HG02798 (cell line): ENCODE measurements at regions not wholly inside any gene's neighbourhood (a gene's known extent, or its start where the extent isn't known, plus 50 kb on each side); places are given as distances from the start of the nearest gene placed in this dataset.
"Not testable (repeated sequence)": the region's sequence is repeated elsewhere in the genome, so short reads cannot be mapped to it uniquely, and the experiment has no call there.

Experiments used
- ATAC-seq: cut with Tn5 transposase; IDR thresholded peaks from one replicate; pipeline ENCODE4 v1.9.1; 2021; ENCODE audit warnings: mild to moderate bottlenecking; ENCODE audit not compliant: unreplicated experiment, poor library complexity

DNA sequence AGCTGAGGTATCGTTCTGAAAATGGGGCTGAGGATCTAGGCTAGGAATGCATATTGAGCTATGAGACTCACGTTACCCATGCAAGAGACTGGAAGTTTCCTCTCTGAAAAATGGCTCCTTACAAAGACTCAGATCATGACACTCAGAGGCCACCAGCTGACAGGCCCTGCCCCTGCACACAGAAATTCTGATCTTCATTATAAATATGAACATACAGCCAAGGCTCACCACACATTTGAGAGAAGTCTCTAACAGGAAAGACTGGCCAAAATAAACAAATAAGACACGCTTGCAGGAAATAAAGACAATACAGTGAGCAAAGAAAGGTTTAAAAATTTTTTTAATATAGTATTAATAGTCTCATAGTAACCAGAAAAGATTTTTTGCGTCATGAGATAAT lies 365.9 kb downstream of the NFIB start:
- ATAC-seq = no peak

DNA sequence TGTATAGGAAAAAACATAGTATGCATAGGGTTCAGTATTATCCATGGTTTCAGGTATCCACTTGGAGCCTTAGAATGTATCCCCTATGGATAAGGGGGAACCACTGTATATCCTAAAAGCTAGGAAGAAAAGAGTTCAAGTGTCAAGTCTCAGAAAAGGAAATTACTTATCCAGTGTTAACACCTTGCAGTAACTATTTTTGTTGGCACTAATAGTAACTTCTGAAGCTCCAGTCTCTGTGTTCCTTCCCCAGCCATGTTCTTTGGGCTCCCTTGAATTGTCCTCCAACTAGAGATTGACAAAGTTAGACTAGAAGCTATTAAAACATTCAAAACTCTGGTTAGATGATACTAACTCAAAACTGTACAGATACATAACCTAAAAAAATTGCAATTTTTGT lies 370.8 kb downstream of the NFIB start:
- ATAC-seq = no peak

DNA sequence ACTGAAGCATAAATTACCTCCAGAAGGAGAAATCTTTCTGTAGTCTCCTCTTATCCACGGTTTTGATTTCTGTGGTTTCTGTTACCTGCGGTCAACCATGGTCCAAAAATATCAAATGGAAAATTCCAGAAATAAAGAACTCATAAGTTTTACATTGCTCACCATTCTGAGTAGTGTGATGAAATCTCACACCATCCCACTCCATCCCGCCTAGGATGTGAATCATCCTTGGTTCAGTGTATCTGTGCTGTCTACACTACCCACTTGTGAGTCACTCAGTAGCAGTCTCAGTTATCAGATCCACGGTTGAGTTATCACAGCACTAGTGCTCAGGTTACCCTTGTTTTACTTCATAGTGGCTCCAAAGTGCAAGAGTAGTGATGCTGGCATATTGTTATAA lies 371.2 kb downstream of the NFIB start:
- no peak for ATAC-seq

DNA sequence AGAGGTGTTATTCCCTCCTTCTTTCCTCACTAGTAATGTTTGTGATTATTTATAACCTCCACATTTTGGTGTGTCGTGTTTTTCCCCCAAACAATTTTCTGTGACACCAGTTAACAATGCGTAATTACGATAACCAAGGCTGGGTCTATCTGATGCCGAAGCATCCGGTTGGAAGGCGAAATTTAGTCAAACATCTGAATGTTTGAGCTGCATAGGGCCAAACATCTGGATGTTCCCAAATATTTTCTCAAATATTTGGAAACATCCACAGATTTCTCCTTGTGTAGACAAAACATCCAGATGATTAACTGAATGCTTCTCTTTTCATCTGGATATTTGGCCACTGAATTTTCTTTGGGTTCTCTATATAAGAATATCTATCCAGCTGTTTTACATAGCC lies 371.7 kb downstream of the NFIB start:
- ATAC-seq = no peak

DNA sequence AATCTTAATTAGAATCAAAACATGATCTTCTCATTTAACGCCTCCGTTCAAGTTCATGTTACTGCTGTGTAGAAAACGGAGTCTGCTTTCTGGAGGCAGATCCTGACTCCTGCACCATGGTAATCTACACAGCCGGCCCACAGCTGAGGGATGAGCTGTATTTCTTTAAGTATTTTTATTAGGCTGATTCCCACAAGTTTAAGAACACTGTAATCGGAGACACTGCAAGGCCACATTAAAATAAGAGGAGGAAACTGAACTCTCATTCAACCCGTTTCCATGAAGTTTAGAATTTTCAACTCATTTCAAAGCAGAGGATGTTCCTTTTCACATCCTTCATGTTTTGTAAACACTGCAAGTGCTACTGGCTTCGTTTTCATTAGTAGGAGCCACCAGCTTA lies 372.2 kb downstream of the NFIB start:
- no peak for ATAC-seq

DNA sequence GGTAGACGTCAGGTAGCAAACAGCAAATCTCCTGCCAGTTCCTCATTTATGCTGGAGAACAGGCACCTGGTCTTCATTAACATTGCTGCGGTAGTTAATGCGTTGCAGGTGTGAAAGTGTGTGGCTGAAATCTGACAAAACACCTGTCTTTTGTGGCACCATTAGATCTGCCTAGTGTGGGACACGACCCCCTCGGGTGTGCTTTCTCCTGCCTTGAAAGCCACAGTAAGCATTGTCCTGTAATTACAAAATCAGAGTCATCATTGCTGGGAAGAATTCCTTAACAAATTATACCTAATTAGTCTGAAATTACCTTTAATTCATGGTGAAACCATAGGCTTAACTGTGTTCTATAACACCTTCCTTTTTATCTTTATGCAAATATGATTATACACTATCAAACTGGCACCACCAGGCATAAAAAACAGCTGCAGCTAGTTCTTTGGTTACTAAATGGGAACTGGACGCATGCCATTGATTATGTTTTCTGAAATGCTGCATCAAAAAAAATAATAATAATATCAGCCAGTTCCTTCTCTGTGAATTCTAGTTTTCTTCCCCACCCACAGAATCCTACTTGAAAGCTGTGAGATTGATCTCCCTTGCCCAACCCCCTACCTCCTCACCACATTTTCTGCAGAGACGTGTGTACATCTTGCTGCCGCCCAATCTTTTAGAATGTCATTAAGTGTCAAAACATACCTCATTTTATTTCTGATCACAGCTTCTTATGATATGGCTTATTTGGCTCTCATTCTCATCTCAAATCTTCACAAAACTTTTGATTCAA lies 374.0 kb downstream of the NFIB start:
- no peak for ATAC-seq

DNA sequence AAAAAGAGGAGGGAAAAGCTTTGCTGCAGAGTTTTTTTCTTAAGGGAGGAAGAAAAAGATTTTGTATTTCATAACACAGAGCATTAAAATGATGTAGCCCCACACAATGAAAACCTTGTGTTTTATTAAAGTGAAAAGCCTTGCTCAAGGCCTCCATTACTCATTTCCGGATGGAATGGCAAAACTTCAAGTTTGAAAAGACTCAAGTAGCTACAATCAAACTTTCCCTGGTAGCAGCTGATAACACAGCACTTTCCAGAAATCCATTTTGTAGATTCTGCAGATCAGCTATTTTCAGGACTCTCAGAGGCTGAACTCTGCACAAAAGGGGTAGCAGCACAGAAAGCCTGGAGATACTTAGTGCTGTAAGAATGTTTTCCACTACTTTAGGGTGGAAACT lies 374.8 kb downstream of the NFIB start:
- ATAC-seq = no peak

DNA sequence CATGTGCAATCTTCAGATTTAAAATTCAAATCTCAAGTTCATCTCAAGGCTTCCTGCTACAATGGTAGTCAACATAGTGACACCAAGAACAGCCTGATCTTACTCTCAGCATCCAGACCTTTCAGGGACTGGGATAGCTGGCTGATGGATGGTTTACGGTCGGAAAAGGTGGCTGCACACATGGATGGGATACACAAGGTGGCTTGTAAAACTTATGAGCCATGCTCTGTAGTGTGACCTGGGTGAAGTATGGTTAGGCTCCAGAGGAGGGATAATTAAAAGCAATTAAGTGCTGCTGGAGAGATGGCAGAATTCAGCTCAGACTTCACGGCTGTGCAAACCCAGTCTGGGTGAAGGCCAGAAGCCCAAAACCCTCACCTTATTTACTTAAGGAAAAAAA lies 379.5 kb downstream of the NFIB start:
- ATAC-seq = no peak

DNA sequence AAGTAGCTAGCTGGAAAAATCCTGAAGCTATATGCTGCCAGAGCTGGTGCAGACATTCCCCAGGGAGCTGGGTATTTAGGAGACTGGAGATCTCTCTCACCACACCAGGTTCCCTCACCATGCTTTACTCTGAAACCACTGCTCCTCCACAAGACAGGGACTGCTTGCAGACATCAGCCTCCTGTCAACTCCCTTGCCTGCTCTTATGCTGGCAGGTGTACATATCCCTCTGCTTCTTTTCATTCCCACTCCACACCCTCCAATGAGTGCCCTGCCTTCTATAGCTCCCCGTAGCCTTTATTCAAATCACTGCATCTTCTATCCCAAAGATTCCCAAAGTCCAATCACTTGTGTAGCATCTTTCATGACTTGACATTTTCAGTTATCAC lies 380.7 kb downstream of the NFIB start:
- no peak for ATAC-seq

DNA sequence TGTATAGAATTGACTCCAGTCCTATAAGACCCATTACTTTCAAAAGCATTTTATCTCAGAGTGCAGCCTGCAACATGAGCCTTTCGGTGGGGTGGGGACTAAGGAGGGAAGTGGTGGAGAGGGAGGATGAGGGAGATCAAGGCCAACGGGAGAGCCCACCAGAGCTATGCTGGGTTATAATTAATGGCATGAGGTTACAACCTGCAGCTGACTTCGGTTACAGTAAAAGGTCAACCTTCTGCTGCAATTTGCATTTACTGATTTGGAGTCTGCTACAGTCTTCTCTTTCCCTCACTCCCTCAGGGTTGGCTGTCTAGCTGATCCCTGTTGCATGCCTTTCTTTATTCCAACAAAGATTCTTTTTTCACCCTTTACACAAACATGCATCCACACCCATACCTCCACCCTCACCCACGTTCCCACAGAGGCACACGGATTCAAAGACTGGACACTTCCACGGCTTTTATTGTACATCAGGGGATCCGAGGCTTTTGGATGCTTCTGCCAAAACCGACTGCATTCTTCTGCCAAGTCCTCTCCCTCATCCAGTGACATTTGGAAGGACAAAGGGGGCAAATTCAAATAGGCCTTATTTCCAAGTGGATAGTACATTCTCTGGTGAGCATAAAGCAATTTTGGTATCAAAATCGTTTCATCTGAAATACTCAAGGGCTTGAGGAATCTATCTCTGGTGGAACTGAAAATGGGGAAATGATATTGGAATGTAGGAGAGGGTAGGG lies 381.2 kb downstream of the NFIB start:
- no peak for ATAC-seq

DNA sequence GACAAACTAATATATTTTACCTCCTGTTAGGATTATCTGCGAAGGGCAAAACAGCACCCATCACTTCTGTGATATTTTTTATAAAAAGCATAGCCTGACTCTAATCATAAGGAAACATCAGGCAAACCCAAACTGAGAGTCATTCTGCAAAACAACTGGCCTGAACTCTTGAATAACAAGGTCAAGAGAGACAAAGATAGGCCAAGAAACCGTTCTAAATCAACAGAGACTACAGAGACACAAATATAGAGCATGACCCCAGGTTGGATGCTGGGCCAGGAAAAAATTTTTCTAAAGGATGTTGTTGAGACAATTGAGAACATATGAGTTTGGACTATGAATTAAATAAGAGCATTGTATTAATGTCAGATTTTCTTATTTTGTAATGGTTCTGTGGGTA lies 384.9 kb downstream of the NFIB start:
- ATAC-seq = no peak

DNA sequence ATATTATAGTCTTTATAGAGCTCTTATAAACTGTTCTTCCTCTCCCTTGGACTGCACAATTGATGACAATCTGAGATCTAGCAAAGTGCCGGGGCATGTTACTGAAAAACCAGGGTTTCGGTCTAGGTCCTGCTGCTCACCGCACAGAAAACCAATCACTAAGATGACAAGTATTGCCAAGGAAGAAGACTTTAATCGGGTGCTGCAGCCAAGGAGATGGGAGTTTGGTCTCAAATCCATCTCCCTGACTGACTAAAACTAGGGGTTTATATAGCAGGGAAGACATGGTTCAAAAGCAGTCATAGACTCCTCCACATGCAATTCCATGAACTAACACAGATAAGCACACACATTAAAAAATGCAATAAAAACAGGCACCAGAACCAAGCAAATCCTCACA lies 390.6 kb downstream of the NFIB start:
- ATAC-seq = no peak

DNA sequence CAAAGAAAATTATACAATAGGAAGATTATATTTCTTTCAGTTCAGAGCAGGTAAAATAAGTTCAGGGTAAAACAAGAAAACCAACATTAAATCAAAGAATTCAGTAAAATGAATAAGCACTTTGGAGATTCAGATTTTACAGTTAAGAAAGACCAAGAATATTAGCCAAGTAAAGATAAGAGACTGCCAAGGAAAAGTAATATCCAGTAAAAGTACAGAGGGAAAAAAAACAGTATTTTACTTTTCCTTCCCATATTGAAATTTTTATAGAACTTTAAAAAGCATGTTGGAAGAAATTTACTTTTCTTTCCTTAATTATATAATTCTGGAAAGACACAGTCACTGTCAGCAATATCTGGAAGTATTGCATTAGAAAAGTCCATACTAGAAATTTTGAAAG lies 393.4 kb downstream of the NFIB start:
- ATAC-seq = no peak

DNA sequence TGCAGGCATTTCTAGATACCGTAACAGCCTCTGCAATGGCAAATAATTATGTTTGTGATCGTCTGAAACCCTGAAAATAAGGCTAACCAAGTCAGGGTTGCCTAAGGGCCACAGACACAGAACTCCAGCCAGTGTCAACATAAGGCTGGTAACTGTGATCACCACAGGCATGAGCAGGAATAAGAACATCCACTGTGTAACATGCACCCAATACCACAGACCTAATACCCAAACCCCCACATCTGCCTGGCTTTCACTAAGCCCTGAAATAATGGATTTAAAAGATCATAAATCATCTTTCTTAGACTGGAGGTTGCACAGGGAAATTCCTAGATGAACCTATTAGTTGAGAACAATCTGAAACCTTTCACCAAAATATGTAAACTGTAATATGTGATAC lies 394.5 kb downstream of the NFIB start:
- no peak for ATAC-seq

DNA sequence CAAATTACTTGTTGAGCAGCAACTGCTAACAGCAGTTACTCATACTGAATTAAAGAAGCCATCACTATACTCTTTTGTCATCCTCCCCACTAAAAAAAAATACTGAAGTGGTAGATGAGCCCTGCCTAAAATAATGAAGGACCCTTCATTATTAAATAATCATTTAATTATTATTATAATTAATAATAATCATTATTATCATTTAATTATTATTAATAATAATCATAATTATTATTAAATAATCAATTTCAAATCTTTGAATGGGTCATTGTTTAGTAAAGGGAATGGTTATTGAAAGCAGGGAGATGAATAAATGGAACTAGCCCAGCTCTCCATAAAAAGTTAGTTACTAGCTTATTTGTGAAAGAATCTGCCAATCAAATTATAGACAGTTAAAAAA lies 396.4 kb downstream of the NFIB start:
- no peak for ATAC-seq

DNA sequence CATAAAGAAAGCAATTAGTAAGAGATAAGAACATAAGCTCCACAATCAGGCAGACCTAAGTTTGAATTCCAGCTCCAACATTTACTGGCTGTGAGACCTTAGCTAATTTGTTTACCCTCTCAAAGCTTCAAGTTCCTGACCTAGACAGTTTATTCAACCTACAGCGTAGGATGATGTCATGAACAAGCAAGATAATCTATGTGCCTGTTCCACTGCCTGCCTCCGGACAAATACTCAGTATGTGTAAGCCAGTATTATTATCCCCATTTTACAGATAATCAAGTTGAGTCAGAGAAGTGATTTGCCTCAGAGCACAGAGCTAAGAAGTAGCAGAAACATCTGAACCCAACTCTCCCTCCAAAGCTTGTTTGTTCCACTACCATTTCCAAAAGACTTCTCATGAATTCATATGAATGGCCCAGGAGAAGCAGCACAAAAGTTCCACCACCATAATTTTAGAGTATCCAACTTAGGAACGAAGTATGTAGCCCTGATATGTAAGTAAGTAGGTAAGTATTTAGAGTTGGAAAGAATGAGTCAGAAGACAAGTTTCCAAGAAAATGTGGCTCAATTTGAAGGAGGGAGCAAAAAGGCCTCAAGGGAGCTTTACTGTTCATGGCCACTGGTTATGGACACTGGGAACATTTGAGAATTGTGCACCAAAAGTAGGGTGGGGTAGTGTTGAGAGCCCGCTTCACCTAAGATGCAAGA lies 398.2 kb downstream of the NFIB start:
- no peak for ATAC-seq

DNA sequence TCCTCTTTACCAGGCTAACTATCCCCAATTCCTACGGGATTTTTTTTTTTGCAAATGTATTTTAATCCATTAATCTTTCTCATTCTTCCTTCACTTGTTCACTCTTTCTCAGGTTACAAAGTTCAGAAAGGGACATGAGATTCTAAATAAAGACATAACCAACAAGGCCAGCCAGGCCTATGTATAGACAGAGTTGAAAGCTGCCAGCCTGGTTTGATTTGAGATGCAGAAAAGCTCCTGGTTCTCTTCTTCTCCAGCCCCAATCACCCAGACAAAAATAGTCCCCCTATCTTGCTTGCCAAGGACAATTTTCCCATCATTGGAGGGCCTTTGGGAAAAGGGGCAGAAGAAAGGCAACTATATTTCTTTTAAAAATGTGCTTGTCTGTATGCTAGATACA lies 398.8 kb downstream of the NFIB start:
- ATAC-seq = no peak

DNA sequence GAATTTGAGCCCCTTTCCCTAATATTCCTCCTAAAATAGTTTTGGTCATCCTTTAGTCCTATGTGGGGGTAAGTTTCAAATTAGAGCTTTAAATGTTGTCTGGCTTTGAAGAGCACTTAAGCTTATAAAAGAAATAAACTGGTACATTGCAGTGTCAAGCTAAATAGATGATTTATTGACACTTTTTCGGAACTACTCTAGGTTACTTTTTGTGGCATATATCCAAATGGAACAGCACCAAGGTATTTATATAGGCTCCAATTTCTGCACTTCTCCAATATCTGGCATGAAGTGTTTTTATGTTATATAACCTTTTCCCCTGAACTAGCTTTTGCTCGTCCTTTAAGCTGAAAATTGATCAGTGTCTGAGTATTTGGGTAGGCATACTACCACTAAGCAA lies 402.5 kb downstream of the NFIB start:
- no peak for ATAC-seq

DNA sequence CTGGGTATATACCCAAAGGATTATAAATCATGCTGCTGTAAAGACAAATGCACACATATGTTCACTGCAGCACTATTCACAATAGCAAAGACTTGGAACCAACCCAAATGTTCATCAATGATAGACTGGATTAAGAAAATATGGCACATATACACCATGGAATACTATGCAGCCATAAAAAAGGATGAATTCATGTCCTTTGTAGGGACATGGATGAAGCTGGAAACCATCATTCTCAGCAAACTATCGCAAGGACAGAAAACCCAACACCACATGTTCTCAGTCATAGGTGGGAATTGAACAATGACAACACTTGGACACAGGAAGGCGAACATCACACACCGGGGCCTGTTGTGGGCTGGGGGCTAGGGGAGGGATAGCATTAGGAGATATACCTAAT lies 406.1 kb downstream of the NFIB start:
- not testable (repeated sequence) for ATAC-seq

DNA sequence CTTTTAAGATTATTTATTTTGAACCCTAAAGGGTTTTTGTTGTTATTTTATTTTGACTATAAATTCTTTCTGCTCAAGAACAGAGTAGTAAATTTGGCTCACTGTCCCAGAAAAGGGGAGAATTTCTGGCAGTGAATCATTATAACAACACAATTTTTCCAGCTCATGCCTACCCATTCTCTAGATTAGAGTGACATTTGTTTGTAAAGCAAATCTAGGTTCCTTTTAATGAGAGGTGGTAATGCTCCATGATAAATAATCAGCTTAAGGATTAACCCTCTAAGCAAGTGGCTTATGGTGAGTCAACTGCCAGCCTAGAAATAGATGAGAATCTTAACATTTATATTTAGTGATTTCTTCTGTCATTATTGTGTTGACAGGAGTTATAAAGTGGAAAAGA lies 409.2 kb downstream of the NFIB start:
- no peak for ATAC-seq

DNA sequence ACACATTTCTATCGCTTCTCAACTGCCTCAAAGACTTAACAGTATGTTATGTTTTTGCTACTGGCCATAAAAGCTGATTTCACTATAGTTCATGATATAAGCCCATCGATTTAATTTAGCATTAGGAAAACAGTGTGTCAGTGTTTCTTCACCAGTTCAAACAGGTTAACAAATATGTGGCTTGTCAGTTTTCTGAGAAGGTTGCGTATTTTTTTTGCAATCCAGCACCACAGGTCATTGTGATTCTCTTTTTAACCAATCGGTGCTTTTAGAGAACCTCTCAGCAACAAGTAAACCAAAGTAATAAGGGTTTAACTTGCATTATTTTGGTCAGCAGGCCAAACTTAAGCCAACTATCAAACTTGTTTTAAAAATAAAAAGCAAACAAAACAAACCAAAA lies 409.6 kb downstream of the NFIB start:
- no peak for ATAC-seq
